ENCODE measurements at regions not wholly inside any gene's neighbourhood (a gene's known extent, or its start where the extent isn't known, plus 50 kb on each side); places are given as distances from the start of the nearest gene placed in this dataset.

DNA sequence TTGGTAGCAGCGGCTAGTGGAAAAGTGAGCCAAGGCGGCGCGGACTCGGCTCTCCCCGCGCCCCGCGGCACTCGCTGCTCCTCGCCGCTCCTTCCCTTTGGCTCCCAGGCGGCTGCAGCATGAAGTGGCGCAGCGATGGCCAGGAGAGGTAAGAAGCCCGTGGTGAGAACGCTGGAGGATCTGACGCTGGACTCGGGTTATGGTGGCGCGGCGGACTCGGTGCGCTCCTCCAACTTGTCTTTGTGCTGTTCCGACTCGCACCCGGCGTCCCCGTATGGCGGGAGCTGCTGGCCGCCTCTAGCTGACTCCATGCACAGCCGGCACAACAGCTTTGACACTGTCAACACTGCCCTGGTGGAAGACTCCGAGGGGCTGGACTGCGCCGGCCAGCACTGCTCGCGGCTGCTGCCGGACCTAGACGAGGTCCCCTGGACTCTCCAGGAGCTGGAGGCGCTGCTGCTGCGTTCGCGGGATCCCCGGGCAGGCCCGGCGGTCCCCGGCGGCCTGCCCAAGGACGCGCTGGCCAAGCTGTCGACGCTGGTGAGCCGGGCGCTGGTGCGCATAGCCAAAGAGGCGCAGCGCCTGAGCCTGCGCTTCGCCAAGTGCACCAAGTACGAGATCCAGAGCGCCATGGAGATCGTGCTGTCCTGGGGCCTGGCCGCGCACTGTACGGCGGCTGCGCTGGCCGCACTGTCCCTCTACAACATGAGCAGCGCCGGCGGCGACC lies 225.6 kb upstream of the CRY1 start (continued):
- TF ChIP-seq, protein P1, sequence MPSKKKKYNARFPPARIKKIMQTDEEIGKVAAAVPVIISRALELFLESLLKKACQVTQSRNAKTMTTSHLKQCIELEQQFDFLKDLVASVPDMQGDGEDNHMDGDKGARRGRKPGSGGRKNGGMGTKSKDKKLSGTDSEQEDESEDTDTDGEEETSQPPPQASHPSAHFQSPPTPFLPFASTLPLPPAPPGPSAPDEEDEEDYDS (CRISPR knock-in tag; IDR thresholded peaks at IDR 0.05): no peak
- no peak for TF ChIP-seq ARNTL (CRISPR knock-in tag; IDR thresholded peaks at IDR 0.05)
- TF ChIP-seq, protein P2, sequence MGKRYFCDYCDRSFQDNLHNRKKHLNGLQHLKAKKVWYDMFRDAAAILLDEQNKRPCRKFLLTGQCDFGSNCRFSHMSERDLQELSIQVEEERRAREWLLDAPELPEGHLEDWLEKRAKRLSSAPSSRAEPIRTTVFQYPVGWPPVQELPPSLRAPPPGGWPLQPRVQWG (CRISPR knock-in tag; IDR thresholded peaks at IDR 0.05; ENCODE audit: borderline replicate concordance, low read depth): no peak
- TF ChIP-seq, protein P3, sequence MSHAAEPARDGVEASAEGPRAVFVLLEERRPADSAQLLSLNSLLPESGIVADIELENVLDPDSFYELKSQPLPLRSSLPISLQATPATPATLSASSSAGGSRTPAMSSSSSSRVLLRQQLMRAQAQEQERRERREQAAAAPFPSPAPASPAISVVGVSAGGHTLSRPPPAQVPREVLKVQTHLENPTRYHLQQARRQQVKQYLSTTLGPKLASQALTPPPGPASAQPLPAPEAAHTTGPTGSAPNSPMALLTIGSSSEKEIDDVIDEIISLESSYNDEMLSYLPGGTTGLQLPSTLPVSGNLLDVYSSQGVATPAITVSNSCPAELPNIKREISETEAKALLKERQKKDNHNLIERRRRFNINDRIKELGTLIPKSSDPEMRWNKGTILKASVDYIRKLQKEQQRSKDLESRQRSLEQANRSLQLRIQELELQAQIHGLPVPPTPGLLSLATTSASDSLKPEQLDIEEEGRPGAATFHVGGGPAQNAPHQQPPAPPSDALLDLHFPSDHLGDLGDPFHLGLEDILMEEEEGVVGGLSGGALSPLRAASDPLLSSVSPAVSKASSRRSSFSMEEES (CRISPR knock-in tag; IDR thresholded peaks at IDR 0.05): no peak
- TF ChIP-seq ZNF484 (CRISPR knock-in tag; IDR thresholded peaks at IDR 0.05; ENCODE audit: borderline replicate concordance, low read depth): no peak
- TF ChIP-seq, protein P4, sequence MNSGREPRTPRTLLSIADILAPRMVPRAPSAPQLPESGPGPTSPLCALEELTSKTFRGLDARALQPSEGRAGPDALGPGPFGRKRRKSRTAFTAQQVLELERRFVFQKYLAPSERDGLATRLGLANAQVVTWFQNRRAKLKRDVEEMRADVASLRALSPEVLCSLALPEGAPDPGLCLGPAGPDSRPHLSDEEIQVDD (CRISPR knock-in tag; IDR thresholded peaks at IDR 0.05; ENCODE audit: borderline replicate concordance): no peak
- TF ChIP-seq TARDBP (CRISPR knock-in tag; IDR thresholded peaks at IDR 0.05): no peak
- TF ChIP-seq CHCHD3 (CRISPR knock-in tag; IDR thresholded peaks at IDR 0.05): no peak
- TF ChIP-seq MXD1 (CRISPR knock-in tag; IDR thresholded peaks at IDR 0.05): no peak; the same call in 1 of the 2 replicates
- TF ChIP-seq ZNF552 (CRISPR knock-in tag; IDR thresholded peaks at IDR 0.05; ENCODE audit: borderline replicate concordance): 0 out of 2 replicates have a peak, but pooled peaks have one; percentile 31
- TF ChIP-seq ZNF547 (CRISPR knock-in tag; IDR thresholded peaks at IDR 0.05): peak; percentile 62; the same call in 1 of the 2 replicates
- 0 out of 2 replicates have a peak, but pooled peaks have one; percentile 15 for TF ChIP-seq HDAC1 (CRISPR knock-in tag; IDR thresholded peaks at IDR 0.05)
- peak; percentile 51; the same call in 1 of the 2 replicates for TF ChIP-seq ZFY (CRISPR knock-in tag; IDR thresholded peaks at IDR 0.05)
- no peak for TF ChIP-seq IKZF1 (IDR thresholded peaks at IDR 0.05)
- 0 out of 2 replicates have a peak, but pooled peaks have one; percentile 25 for TF ChIP-seq ZSCAN25 (CRISPR knock-in tag; IDR thresholded peaks at IDR 0.05)
- TF ChIP-seq KAT7 (CRISPR knock-in tag; IDR thresholded peaks at IDR 0.05; ENCODE audit: borderline replicate concordance): no peak
- TF ChIP-seq, protein P5, sequence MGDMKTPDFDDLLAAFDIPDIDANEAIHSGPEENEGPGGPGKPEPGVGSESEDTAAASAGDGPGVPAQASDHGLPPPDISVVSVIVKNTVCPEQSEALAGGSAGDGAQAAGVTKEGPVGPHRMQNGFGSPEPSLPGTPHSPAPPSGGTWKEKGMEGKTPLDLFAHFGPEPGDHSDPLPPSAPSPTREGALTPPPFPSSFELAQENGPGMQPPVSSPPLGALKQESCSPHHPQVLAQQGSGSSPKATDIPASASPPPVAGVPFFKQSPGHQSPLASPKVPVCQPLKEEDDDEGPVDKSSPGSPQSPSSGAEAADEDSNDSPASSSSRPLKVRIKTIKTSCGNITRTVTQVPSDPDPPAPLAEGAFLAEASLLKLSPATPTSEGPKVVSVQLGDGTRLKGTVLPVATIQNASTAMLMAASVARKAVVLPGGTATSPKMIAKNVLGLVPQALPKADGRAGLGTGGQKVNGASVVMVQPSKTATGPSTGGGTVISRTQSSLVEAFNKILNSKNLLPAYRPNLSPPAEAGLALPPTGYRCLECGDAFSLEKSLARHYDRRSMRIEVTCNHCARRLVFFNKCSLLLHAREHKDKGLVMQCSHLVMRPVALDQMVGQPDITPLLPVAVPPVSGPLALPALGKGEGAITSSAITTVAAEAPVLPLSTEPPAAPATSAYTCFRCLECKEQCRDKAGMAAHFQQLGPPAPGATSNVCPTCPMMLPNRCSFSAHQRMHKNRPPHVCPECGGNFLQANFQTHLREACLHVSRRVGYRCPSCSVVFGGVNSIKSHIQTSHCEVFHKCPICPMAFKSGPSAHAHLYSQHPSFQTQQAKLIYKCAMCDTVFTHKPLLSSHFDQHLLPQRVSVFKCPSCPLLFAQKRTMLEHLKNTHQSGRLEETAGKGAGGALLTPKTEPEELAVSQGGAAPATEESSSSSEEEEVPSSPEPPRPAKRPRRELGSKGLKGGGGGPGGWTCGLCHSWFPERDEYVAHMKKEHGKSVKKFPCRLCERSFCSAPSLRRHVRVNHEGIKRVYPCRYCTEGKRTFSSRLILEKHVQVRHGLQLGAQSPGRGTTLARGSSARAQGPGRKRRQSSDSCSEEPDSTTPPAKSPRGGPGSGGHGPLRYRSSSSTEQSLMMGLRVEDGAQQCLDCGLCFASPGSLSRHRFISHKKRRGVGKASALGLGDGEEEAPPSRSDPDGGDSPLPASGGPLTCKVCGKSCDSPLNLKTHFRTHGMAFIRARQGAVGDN (CRISPR knock-in tag; IDR thresholded peaks at IDR 0.05): peak; percentile 30
- no peak for TF ChIP-seq ZNF350 (CRISPR knock-in tag; IDR thresholded peaks at IDR 0.05; ENCODE audit: borderline replicate concordance, low read depth)
- peak; percentile 43 for TF ChIP-seq ZFX (CRISPR knock-in tag; IDR thresholded peaks at IDR 0.05; ENCODE audit: low read depth)
- TF ChIP-seq KMT2A (CRISPR knock-in tag; IDR thresholded peaks at IDR 0.05): peak; percentile 22
- no peak for TF ChIP-seq TEAD2 (CRISPR knock-in tag; IDR thresholded peaks at IDR 0.05)
- no peak for TF ChIP-seq ZKSCAN1 (IDR thresholded peaks at IDR 0.05; ENCODE audit: low read length)
